Activated CD4-positive, alpha-beta T cell treated with anti-CD3 and anti-CD28 coated beads, Interleukin-2, amount 50 U/mL, for 16 hours (primary cell): ENCODE measurements at regions not wholly inside any gene's neighbourhood (a gene's known extent, or its start where the extent isn't known, plus 50 kb on each side); places are given as distances from the start of the nearest gene placed in this dataset.
"Not testable (repeated sequence)": the region's sequence is repeated elsewhere in the genome, so short reads cannot be mapped to it uniquely, and the experiment has no call there.

Experiments used
- DNase-seq: peaks from one replicate; pipeline ENCODE4 v3.0.0-alpha.2; 2020

- peak; percentile 21 for DNase-seq
Observed at GRCh38 chr4:98828801-98829200, 100.1 kb downstream of the EIF4E start.

- DNase-seq = no peak
Observed at GRCh38 chr4:98827661-98828060, 101.3 kb downstream of the EIF4E start.

GRCh38 chr4:98822144-98822543, 106.8 kb downstream of the EIF4E start:
- DNase-seq = no peak

- DNase-seq = not testable (repeated sequence)
Observed at GRCh38 chr4:98818116-98818515, 110.8 kb downstream of the EIF4E start.

- DNase-seq = no peak
Observed at GRCh38 chr4:98816816-98817215, 112.1 kb downstream of the EIF4E start.

- no peak for DNase-seq
Observed at GRCh38 chr4:98816386-98816785, 112.5 kb downstream of the EIF4E start.

- no peak for DNase-seq
Observed at GRCh38 chr4:98804403-98804802, 124.5 kb downstream of the EIF4E start.

GRCh38 chr4:98803251-98803650, 125.7 kb downstream of the EIF4E start:
- DNase-seq = no peak

- no peak for DNase-seq
Observed at GRCh38 chr4:98802770-98803198, 126.1 kb downstream of the EIF4E start.

GRCh38 chr4:98801259-98801725, 127.6 kb downstream of the EIF4E start:
- DNase-seq = no peak

GRCh38 chr4:98796991-98797390, 131.9 kb downstream of the EIF4E start:
- DNase-seq = no peak

GRCh38 chr4:98794565-98795205, 134.2 kb downstream of the EIF4E start:
- peak; percentile 31 for DNase-seq

- no peak for DNase-seq
Observed at GRCh38 chr4:98793658-98794057, 135.2 kb upstream of the TSPAN5 start.

GRCh38 chr4:98786866-98787265, 128.5 kb upstream of the TSPAN5 start:
- no peak for DNase-seq

- no peak for DNase-seq
Observed at GRCh38 chr4:98784947-98785706, 126.7 kb upstream of the TSPAN5 start.

GRCh38 chr4:98781641-98782357, 123.4 kb upstream of the TSPAN5 start:
- no peak for DNase-seq

- DNase-seq = no peak
Observed at GRCh38 chr4:98780926-98781325, 122.5 kb upstream of the TSPAN5 start.

GRCh38 chr4:98779088-98779487, 120.7 kb upstream of the TSPAN5 start:
- DNase-seq = no peak

GRCh38 chr4:98778206-98778605, 119.8 kb upstream of the TSPAN5 start:
- DNase-seq = no peak

- no peak for DNase-seq
Observed at GRCh38 chr4:98775672-98776071, 117.3 kb upstream of the TSPAN5 start.

GRCh38 chr4:98773638-98774037, 115.2 kb upstream of the TSPAN5 start:
- DNase-seq = no peak

- DNase-seq = no peak
Observed at GRCh38 chr4:98771959-98772632, 113.7 kb upstream of the TSPAN5 start.

- DNase-seq = no peak
Observed at GRCh38 chr4:98765771-98766170, 107.4 kb upstream of the TSPAN5 start.
